ENCODE measurements at regions not wholly inside any gene's neighbourhood (a gene's known extent, or its start where the extent isn't known, plus 50 kb on each side); places are given as distances from the start of the nearest gene placed in this dataset.

GRCh38 chr13:84865783-84866221 is 933.4 kb downstream of the SLITRK6 start:
- TF ChIP-seq POLR2AphosphoS5 (IDR thresholded peaks at IDR 0.05; ENCODE audit: low read length) (no peak), REST (IDR thresholded peaks at IDR 0.05; ENCODE audit: low read depth, low read length) (no peak), MAX (IDR thresholded peaks at IDR 0.05; ENCODE audit: low read depth, low read length) (no peak), PBX3 (IDR thresholded peaks at IDR 0.05; ENCODE audit: insufficient replicate concordance, low read depth, low read length) (no peak), CTCF (IDR thresholded peaks at IDR 0.05 in 2 of 3, conservative IDR thresholded peaks at IDR 0.05 in 1 of 3; ENCODE audit: control insufficient read depth in 2 of 3, extremely low read depth in 1 of 3, insufficient read depth in 1 of 3, low read depth in 3 of 3, low read length in 3 of 3) (no peak), USF2 (IDR thresholded peaks at IDR 0.05; ENCODE audit: borderline replicate concordance, low read depth, low read length) (no peak), IRF5 (IDR thresholded peaks at IDR 0.05; ENCODE audit: borderline replicate concordance) (no peak), SPI1 (IDR thresholded peaks at IDR 0.05; ENCODE audit: borderline replicate concordance, insufficient read depth, low read depth, low read length) (no peak), ZNF274 (IDR thresholded peaks at IDR 0.05; ENCODE audit: insufficient read depth, insufficient read length) (no peak), NR2C2 (IDR thresholded peaks at IDR 0.05; ENCODE audit: borderline replicate concordance, control insufficient read depth, insufficient read length, low read depth) (no peak), SIN3A (IDR thresholded peaks at IDR 0.05; ENCODE audit: low read depth, low read length) (no peak), ZBTB33 (IDR thresholded peaks at IDR 0.05) (no peak)
